SIG-M5 (cell line): ENCODE measurements at regions not wholly inside any gene's neighbourhood (a gene's known extent, or its start where the extent isn't known, plus 50 kb on each side); places are given as distances from the start of the nearest gene placed in this dataset.
"Not testable (repeated sequence)": the region's sequence is repeated elsewhere in the genome, so short reads cannot be mapped to it uniquely, and the experiment has no call there.

Experiments used
- DNase-seq: peaks from one replicate; lab custom pipeline; 2025; lab: John Stamatoyannopoulos, UW

DNA sequence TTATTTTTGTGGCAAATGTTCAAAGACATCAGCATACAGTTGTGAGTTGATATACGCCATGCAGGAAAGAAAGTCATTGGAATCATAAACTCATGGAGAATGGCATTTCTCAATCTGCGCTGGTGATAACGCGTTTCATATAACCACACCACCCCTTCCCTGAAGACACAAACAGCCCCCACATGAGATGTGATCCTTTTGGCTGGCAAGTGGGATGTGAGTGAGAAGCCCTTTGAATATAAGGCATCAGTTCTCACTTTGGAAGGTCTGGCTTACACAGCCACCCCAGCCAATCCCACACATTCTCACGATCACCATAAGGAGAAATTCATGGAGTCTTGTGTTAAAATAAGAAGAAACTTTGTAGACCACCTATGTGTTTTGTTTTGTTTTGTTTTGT, 725.0 kb downstream of the PRELID2 start:
- no peak for DNase-seq

DNA sequence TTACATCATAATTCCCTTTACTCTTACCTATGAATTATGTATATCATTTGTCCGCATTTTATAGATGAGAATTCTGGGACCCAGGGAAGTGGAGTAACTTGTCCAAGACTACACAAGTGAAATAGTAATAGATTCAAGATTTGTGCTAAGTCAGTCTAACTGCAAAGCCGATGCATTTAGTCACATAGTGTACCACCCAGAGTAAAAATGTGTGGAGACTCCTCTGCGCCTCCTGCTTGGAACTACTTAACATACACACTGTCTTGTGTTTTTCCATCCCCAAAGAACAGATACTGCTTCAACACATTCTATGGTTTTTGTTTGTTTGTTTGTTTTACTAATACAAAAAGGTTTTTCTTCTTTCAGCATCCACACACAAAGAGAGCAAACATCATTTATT, 729.8 kb downstream of the PRELID2 start:
- DNase-seq, result no peak

- no peak for DNase-seq
Measured at GRCh38 chr5:145104106-145104505, 731.0 kb downstream of the PRELID2 start.

GRCh38 chr5:145101246-145101645, 733.9 kb downstream of the PRELID2 start:
- DNase-seq, result no peak

- DNase-seq, result no peak
Measured at GRCh38 chr5:145090115-145090514, 745.0 kb downstream of the PRELID2 start.

DNA sequence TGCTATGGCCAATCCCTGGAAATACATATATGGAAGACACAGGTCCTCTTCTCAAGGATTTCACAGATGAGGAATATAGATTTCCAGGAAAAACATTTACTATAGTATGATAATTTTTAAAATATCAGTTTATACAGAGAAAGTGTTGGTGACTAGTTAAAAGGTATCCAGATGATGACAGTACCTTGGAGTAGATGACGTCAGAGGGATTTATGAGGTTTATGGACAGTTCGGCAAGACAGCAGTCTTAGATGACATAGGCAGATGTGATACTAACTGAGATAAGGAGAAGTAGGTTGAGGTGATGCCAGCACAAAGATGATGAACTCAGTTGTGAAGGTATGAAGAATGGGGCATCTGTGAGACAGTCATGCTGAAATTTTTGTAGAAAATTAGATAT, 750.3 kb downstream of the PRELID2 start:
- DNase-seq, result no peak

DNA sequence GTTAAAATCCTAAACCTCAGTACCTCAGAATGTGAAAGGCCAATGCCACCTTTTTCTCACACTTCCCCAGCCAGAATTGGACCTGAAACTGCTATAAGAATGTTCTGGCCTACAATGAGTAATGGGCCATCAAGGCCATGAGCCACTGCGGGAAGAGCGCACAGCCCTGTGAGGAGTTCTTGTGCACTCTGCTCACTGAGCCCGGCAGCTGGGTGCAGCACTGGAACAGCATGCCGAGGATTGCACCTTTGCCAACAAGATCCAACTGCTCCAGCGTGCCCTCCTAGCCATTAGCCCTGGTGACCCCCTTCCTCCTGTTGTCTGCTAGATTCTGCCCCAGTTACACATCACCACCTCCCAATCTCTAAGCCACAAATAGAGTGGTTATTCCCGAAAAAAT, 758.1 kb downstream of the PRELID2 start:
- DNase-seq, result no peak

DNA sequence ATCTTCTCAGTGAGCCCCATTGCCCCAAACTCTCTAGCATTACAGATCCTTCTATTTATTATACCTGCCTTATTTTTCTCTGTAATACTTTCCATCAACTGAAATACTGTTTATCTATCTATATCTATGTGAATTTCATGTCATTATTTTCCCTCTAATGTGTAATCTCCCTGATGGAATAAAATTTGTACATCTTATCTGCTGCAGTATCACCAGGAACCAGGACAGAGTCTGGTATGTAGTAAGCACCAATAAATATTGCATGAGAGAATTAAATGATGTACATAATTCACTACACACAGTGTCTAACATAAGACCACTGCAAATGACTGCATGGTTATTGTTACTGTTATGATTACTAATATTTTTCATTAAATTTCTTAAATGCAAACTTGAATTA, 759.1 kb downstream of the PRELID2 start:
- no peak for DNase-seq

- no peak for DNase-seq
Measured at GRCh38 chr5:145072889-145073288, 762.3 kb downstream of the PRELID2 start.

DNA sequence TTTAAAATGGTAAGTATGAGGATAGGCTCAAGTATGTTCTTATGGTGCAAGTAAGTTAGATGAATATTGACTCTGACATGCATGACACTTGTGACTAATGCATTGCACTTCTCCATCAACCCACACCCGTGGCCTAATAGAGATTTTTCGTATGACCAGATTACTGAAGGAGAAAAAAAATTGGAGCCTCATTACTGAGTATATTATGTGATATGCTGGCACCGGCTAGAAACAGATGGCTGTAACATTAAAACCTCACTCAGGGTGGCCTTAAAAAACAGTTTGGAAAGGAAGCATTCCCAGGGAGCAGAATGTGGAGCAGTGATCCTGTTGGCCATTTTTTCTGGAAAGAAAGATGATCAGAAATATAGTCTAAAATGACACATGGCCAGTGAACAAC, 766.4 kb downstream of the PRELID2 start:
- no peak for DNase-seq

GRCh38 chr5:145062280-145063062, 772.7 kb downstream of the PRELID2 start:
- DNase-seq, result no peak

DNA sequence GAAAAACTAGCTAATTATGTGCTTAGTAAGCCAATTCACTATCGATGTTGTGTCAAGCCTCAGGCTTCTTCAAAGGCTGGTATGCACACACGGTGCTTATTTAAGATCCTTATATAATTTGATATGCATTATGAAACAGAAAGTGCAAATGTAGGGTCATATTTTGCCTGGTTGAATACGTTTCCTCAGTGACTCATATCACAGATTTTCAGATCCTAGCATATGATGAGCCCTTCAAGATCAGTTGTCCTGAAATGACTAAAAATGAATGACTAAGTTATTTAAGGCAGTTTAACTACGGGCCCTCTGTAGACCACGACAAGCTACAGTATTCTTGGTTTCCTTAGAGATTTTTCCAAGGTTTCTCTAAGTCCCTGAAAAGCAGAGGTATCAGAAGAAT, 778.3 kb downstream of the PRELID2 start:
- DNase-seq, result no peak

- DNase-seq, result no peak
Measured at GRCh38 chr5:145050181-145050580, 785.0 kb downstream of the PRELID2 start.

- no peak for DNase-seq
Measured at GRCh38 chr5:145044970-145045369, 790.2 kb downstream of the PRELID2 start.

DNA sequence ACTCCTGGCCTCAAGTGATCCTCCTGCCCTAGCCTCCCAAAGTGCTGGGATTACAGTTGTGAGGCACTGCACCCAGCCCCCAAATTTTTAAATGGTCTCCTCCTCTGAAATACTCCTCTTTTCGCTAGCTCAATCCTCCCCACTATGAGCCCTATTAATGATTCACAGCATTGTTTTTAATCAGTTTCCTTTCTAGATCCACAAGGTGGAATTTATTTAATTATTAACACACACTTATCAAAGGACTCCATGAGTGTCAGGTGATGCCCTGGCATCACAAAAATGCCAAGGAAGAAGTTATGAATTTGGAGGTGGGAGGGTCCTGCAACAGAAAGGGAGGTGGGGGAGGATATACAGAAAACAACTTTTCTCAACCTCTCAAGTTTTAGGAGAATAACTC, 806.5 kb downstream of the PRELID2 start:
- no peak for DNase-seq

DNA sequence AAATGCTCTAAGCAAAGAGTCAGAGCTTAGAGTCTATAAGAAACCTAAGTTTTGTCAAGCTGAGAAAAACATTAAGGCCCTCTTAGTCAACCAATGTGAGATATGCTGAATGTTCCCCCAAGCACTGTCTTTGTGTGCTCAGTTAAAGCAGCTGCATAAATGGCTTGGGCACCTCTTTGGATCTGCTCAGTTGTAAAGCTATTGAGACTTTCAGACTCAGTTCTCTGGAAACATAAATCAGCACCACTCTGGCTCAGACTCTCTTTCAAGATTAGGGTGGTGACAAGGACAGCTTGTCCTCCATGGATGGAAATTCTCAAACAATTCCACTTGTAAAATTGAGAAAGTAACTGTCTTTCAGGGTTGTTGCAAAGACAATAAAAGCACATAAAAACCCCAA, 807.9 kb downstream of the PRELID2 start:
- no peak for DNase-seq

- DNase-seq, result no peak
Measured at GRCh38 chr5:145025775-145026174, 809.4 kb downstream of the PRELID2 start.

DNA sequence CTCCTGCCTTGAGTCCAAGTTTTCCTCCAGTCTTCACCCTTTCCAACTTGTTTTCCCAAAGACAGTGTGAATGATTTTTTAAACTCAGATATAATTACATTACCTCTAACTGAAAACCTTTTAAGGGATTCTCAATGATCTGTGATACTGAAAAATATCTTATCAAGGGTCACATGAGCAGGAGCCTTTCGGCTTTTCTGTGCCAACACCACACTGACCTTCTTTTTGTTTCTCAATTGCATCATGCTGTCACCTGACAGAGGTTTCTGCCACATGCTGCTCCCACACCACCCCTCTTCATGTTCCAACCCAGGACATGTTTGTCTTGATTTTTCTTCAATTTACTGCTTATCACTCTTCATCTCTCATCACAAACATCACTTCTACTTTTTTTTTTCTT, 820.0 kb downstream of the PRELID2 start:
- DNase-seq, result no peak

- DNase-seq, result no peak
Measured at GRCh38 chr5:145014109-145014508, 821.0 kb downstream of the PRELID2 start.

- DNase-seq, result no peak
Measured at GRCh38 chr5:145010834-145011233, 824.3 kb downstream of the PRELID2 start.

GRCh38 chr5:145008876-145009530, 826.1 kb downstream of the PRELID2 start:
- no peak for DNase-seq

- not testable (repeated sequence) for DNase-seq
Measured at GRCh38 chr5:144994356-144994755, 823.7 kb downstream of the KCTD16 start.

DNA sequence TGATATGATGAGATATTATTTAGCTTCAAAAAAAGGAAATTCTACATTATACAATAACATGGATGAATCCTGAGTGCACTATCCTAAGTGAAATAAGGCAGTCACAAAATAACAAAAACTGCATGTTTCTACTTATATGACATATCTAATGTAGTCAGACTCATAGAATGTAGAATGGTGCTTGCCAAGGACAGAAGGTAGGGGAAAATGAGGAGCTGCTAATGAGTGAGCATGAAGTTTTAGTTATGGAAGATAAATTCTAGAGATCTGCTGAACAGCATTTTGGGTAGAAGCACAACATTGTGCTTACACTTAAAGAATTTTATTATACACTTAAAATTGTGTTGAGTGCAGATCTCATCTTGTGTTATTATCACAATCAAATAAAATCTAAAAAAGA, 812.4 kb downstream of the KCTD16 start:
- DNase-seq, result no peak
